ENCODE measurements at regions not wholly inside any gene's neighbourhood (a gene's known extent, or its start where the extent isn't known, plus 50 kb on each side); places are given as distances from the start of the nearest gene placed in this dataset.

DNA sequence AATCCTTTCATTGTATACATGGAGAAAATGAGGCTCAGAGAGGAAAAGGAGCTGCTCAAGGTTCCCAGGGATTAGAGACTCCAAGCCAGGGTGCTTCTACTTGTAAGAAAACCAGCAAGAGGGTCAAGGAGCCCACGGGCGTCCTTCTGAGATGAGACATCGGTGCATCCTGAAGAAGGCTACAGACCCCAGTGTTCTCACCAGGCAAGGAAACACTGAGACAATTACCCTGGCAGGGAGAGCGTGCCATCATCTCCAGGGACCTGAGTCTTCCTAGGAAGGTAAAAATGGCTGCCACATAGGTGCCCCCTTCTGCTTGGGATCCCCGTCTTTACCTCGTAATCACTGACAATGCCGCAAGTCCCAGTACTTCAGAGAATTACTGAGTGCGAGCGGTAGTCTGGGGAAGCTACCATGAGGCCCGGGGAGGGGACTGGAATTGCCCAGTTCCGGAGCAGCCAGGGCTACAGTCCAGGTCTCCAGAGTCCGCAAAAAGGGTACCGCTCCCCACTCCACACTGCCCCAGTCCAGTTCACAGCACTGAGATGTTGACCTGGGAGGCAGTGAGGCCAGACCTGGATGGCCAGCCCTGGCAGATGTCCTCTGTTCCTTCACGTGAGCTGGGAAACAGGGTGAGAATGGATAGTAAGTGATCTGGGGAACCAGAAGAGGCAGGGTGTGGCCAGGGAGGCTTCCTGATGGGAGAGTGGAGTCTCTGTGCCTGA, 164.7 kb upstream of the SMAD3 start (continued):
- TF ChIP-seq ZBTB40 (IDR thresholded peaks at IDR 0.05; ENCODE audit: borderline replicate concordance), result no peak
- no peak for TF ChIP-seq SPI1 (IDR thresholded peaks at IDR 0.05; ENCODE audit: borderline replicate concordance, insufficient read depth, low read depth, low read length)
- TF ChIP-seq BCL11A (IDR thresholded peaks at IDR 0.05; ENCODE audit: low read depth, low read length), result no peak
- no peak for TF ChIP-seq USF1 (IDR thresholded peaks at IDR 0.05; ENCODE audit: borderline replicate concordance, extremely low read length, insufficient read depth, low read depth, low read length)
- TF ChIP-seq NFYA (IDR thresholded peaks at IDR 0.05; ENCODE audit: borderline replicate concordance, low read depth, low read length), result no peak
- TF ChIP-seq CEBPZ (IDR thresholded peaks at IDR 0.05; ENCODE audit: low read depth, low read length), result no peak
